Tibial nerve (tissue), 4 donors: ENCODE measurements at regions not wholly inside any gene's neighbourhood (a gene's known extent, or its start where the extent isn't known, plus 50 kb on each side); places are given as distances from the start of the nearest gene placed in this dataset.

Experiments used
- EP300 ChIP-seq, 2 donors: sonication (generic); formaldehyde crosslinking; IDR thresholded peaks; one replicate each; pipeline ENCODE4 v1.6.1; 2017; ENCODE audit warnings: antibody characterized with exemption in 2 of 2, mild to moderate bottlenecking in 1 of 2
- POLR2A ChIP-seq, 2 donors: fragments of 450-650 bp; IDR thresholded peaks; one replicate each; pipeline ENCODE4 v1.6.1; 2017; ENCODE audit warnings: antibody characterized with exemption in 2 of 2, mild to moderate bottlenecking in 2 of 2, moderate library complexity in 2 of 2
- TF ChIP-seq, protein P1 (sequence below), 5 experiments: fragments of 200-600 bp in 3 of 5; fragments of 450-650 bp in 2 of 5; sonication (generic) in 3 of 5; IDR thresholded peaks; one replicate each; pipeline ENCODE4 v1.5.1; 2016 to 2019; ENCODE audit warnings: antibody characterized with exemption in 5 of 5, mild to moderate bottlenecking in 3 of 5, moderate library complexity in 2 of 5

DNA sequence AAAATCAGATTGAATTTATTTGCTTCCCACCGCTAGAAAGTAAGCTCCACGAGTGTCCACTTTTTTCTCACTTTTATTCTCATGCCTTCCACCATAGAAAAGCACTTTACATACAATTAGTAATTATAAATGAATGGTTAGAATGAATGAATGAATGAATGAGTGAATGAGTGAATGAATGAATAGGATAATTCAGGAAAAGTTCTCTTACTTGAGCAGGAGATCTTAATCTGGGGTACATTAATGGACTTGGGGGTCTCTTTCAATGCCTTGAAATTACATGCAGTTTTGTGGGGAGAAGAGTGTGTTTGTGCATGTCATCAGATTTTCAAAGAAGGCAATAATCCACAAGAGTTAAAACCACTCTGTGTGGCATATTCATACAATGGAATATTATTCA, 229.9 kb upstream of the NR4A3 start:
- TF ChIP-seq, protein P1, sequence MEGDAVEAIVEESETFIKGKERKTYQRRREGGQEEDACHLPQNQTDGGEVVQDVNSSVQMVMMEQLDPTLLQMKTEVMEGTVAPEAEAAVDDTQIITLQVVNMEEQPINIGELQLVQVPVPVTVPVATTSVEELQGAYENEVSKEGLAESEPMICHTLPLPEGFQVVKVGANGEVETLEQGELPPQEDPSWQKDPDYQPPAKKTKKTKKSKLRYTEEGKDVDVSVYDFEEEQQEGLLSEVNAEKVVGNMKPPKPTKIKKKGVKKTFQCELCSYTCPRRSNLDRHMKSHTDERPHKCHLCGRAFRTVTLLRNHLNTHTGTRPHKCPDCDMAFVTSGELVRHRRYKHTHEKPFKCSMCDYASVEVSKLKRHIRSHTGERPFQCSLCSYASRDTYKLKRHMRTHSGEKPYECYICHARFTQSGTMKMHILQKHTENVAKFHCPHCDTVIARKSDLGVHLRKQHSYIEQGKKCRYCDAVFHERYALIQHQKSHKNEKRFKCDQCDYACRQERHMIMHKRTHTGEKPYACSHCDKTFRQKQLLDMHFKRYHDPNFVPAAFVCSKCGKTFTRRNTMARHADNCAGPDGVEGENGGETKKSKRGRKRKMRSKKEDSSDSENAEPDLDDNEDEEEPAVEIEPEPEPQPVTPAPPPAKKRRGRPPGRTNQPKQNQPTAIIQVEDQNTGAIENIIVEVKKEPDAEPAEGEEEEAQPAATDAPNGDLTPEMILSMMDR (IDR thresholded peaks at IDR 0.05), result no peak
- TF ChIP-seq POLR2A (IDR thresholded peaks at IDR 0.05) (no peak), EP300 (IDR thresholded peaks at IDR 0.05) (no peak)
